ENCODE measurements at regions not wholly inside any gene's neighbourhood (a gene's known extent, or its start where the extent isn't known, plus 50 kb on each side); places are given as distances from the start of the nearest gene placed in this dataset.

GRCh38 chr12:4109826-4110225 lies 163.7 kb upstream of the CCND2 start:
- no peak for DNase-seq (ENCODE audit: low read depth)
- no peak for TF ChIP-seq CTCF (IDR thresholded peaks at IDR 0.05; ENCODE audit: insufficient read depth, low read depth, low read length)
- no peak overlapping the region for H3K4me3 ChIP-seq (ENCODE audit: low read depth, low read length)

GRCh38 chr12:4108803-4109345 lies 164.7 kb upstream of the CCND2 start:
- DNase-seq (ENCODE audit: low read depth), result no peak
- no peak for TF ChIP-seq CTCF (IDR thresholded peaks at IDR 0.05; ENCODE audit: insufficient read depth, low read depth, low read length)
- no peak overlapping the region for H3K4me3 ChIP-seq (ENCODE audit: low read depth, low read length)

- no peak overlapping the region for H3K4me3 ChIP-seq (ENCODE audit: low read depth, low read length)
- TF ChIP-seq CTCF (IDR thresholded peaks at IDR 0.05; ENCODE audit: insufficient read depth, low read depth, low read length), result no peak
Measured at GRCh38 chr12:4107911-4108697, 165.5 kb upstream of the CCND2 start.

GRCh38 chr12:4107436-4107878 lies 166.1 kb upstream of the CCND2 start:
- DNase-seq (ENCODE audit: low read depth), result peak; percentile 65
- peak; percentile 81 for TF ChIP-seq CTCF (IDR thresholded peaks at IDR 0.05; ENCODE audit: insufficient read depth, low read depth, low read length)
- no peak overlapping the region for H3K4me3 ChIP-seq (ENCODE audit: low read depth, low read length)

More at GRCh38 chr12:4107911-4108697, 165.5 kb upstream of the CCND2 start:
- no peak for DNase-seq (ENCODE audit: low read depth)

- H3K4me3 ChIP-seq (ENCODE audit: low read depth, low read length), result no peak overlapping the region
- no peak for DNase-seq (ENCODE audit: low read depth)
- no peak for TF ChIP-seq CTCF (IDR thresholded peaks at IDR 0.05; ENCODE audit: insufficient read depth, low read depth, low read length)
Measured at GRCh38 chr12:4106621-4107020, 166.9 kb upstream of the CCND2 start.

- no peak for TF ChIP-seq CTCF (IDR thresholded peaks at IDR 0.05; ENCODE audit: insufficient read depth, low read depth, low read length)
- DNase-seq (ENCODE audit: low read depth), result no peak
- no peak overlapping the region for H3K4me3 ChIP-seq (ENCODE audit: low read depth, low read length)
Measured at GRCh38 chr12:4104722-4105244, 168.8 kb upstream of the CCND2 start.
